AG08396 (cell line): ENCODE measurements at regions not wholly inside any gene's neighbourhood (a gene's known extent, or its start where the extent isn't known, plus 50 kb on each side); places are given as distances from the start of the nearest gene placed in this dataset.
"Not testable (repeated sequence)": the region's sequence is repeated elsewhere in the genome, so short reads cannot be mapped to it uniquely, and the experiment has no call there.

Experiments
- DNase-seq: peaks from one replicate; pipeline ENCODE4 v3.0.0; 2012; ENCODE audit warnings: low spot score, mixed read lengths

DNA sequence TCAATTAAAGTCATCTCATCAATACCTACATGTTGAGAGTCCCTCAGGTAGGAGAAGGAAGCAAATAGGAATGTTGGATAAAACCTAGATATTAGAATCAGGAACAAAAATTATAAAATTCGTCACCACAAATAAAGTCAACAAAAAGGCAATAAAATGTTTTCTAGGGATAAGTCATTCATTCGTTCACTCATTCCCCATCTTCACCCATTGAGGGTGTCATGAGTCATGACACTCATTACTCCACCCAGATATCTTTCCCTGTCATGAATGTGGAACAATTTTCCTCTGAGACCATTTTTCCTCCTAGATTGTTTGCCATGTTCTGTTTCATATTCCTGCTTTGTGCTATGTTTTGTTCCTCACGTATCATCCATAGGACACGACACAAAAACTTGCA, 50.9 kb upstream of the OLIG3 start:
- DNase-seq = no peak

DNA sequence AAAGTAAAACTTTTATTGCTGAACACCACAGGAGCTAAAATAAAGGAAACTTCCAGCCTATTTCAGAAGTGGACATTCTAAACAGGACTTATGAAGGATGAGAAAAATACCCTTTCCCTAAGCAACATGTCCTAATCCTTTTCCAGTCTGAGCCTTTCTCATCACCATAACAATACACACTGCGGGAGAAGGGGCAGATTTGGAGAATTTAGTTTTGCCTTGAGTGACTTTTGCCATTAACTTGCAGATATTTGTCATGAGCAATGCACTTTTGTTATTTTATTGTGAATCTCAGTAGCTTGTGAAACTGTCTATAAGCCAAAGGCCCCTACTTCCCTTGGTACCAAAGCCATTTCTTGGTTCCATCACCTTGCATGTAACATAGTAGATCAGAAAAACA, 53.0 kb upstream of the OLIG3 start:
- no peak for DNase-seq

DNA sequence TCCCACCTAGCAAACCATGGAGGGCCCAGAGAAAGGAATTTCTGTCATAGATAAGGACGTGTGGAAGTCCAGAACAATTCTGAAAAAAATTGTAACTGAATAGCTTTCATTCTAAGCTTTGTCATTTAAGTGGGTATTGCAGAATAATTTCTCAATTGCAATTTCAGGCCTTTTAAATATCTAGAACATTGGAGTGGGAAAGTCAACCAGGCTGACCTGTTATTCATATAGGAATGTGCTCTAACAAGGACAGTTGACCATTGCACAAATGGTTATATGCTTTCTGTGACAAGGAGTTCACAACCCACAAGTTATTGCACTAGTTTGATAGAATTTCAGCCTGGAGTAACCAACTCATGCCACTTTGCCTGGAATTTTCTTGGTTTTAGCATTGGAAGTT, 53.4 kb upstream of the OLIG3 start:
- DNase-seq = no peak

DNA sequence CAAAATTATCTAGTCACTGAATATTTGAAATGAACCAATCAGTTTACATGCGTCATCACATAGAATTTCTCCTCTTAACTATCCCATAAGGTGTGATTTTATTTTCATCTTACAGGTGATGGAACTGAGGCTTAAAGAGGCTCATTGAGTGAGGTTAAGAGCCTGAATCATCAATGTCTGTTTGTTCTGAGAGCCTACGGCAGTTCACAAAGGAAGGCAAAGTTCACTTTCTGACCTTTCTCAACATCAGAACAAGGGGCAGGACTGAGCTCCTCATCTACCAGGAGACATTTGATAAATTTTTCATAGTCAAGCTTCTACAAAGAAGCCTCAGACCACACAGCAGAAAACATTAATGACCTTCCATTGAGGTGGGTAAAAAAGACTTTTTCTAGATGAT, 54.9 kb upstream of the OLIG3 start:
- no peak for DNase-seq

DNA sequence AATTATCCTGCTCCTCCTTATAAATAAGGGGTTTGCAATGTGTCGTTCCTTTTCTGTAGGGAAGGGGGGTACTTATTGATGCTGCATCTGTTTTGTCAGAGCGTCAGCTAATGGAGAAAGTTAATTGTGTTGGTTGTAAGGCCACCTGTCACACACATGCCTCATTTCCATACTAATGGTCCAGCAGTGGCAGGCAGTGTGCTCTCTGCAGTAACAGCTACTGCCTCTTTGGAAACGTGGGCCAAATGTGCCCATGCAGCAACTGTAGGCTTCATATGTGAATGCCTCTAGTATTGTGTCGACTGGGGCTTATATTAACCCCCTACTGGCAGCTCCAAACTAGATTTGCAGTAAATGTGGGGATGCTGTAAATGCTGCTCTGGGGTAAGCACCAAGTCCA, 56.3 kb upstream of the OLIG3 start:
- no peak for DNase-seq

DNA sequence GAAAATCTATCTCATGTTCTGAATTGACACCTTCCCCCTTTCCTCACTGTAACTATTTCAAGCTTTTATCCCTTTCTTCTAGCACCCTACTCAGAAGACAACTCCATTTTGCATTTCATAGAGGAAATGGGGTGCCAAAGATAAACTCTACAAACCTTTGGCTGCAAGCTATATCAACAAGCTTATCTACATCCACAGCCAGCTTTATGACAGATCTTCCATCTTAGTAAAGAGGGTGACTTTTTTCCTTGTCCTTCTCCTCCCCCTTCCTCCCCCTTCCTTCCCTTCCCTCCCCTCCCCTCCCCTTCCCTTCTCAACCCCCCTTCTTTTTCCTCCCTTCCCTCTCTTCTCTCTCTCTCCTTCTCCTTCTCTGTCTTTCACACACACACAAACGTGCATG, 58.0 kb upstream of the OLIG3 start:
- DNase-seq = no peak

DNA sequence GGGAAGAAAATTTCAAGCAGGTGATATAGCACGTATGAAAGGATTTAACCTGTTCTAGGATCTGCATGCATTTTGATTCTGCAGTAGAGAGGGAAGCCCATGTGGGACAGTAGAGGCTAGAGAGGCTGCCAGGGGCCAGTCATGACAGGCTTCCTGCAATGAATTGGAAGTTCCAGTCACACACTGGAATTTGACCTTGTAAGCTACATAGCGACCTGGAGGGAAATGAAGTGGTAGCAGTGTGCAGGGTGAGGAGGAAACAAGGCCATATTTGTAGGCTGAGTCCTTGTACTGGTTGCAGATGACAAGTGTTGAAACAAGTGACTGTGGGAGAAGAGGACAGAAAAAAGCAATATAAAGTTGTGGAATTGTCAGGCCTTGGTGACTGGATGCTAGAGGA, 58.6 kb upstream of the OLIG3 start:
- no peak for DNase-seq

DNA sequence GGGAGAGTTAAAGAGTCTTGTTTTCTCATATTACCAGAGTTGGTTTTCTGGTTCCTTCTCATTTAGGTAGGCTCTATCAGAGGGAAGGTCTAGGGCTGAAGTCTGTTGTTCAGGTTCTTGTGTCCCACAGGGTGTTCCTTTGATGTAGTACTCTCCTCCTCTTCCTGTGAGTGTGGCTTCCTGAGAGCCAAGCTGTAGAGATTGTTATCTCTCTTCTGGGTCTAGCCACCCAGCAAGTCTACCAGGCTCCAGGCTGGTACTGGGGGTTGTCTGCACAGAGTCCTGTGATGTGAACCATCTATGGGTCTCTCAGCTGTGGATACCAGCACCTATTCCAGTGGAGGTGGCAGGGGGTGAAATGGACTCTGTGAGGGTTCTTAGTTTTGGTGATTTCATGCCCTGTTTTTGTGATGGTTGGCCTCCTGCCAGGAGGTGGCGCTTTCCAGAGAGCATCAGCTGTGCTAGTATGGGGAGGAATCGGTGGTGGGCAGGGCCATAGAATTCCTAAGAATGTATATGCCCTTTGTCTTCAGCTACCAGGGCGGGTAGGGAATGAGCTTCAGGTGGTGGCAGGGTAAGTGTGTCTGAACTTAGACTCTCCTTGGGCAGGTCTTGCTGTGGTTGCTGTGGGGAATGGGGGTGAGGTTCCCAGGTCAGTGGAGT, 65.5 kb upstream of the OLIG3 start:
- not testable (repeated sequence) for DNase-seq

DNA sequence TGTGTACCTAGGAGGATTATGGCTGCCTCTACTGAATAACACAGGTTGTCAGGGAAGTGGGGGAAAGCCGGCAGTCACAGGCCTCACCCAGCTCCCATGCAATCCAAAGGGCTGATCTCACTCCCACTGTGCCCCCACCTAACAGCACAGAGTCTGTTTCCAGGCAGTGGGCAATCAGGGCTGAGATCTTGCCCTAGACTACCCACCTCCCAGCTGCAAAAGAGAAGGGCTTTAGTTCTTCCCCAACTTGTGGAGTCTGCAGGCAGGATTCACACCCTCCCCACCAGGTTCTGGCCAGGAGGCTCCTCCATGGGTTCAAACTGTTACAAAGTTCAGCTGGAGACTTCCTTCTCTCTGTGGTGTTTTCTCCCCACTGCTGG, 66.0 kb upstream of the OLIG3 start:
- no peak for DNase-seq

DNA sequence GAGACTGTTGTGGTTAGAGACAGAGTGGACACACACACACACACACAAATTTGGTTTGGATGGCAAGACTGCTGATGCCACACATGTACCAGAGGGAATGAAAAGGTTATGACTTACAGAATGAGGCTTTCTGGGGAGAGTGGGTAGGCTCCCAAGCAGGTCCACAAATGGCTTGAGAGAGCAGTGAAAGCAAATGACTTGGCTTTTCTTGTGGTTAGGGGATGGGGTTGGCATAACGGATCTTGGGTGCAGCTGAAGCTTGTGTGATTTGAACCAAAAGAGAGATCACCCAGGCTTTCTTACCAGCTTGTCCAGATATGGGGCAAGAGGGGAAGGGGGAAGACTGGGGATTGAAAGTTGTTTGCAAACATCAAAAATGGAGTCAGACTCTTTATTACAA, 73.9 kb upstream of the OLIG3 start:
- DNase-seq = no peak

DNA sequence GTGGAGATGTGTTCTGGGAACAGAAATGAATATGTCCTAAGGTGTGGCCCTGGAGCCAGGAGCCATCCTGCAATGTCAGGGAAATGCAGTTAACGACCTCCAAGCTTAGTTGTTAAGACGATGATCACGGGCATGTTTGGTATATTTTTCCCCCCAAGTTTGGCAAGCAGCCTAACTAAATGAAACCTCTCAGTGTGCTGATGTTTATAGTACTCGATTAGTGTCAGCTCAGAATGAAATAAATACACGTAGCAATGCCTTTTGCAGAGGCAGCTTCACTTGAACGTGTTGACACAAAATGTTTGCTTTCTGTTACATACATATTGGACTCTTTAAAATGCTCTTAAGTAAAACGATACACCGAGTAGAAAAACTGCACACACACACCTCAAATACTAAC, 76.2 kb upstream of the OLIG3 start:
- DNase-seq = no peak

DNA sequence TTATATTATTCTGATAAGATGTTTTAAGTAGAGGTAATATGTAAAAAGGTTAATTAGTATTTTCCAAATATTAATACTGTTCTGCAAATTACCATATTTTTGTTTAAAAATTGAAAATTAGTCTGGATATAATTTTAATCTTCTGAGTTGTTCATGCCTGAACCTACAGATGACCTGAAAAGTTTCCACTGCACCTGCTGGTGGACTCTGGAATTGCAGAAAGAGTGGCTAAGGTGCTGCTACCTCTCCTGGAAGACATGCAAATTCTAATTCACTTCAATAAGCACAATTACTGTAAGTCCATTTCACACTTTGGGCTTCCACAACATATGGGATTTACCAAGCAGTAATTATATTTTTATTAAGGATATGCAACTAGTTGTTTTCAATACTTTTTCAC, 77.7 kb upstream of the OLIG3 start:
- DNase-seq = no peak

DNA sequence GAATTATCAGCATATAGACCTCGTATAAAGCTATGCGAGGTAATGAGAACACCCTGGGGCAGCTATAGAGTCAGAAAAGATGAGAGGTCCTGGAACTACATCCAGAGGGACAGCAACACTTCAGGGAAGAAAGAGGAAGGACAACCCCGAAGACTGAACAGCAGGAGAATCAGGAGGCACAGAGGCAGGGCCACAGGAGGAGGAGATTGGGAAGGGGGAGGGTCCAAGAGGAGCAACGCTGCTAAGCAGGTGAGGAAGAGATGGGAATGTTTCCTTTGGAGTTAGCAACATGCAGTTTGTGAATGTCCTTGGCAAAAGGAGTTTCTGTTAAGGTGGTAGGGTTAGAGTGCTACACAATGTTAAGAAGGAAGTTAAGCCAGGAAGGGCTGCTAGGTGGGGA, 79.5 kb upstream of the OLIG3 start:
- no peak for DNase-seq

DNA sequence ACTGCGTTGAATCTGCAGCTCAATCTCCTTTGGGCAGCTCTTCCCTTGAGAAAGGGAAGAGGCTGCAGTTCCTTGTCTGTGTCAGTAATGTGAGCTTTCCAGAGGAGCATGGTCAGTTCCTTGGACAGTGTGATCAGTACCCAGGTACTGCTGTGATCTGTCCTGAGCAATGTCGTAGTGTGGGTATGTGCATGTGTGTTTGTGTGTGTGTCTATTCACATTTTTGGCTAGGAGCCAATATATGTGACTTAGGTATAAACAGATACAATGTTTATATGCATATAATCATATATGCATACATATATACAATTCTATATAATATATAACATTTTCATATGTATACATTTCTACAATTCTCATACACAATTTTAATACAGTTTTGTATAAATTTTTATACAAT, 85.4 kb upstream of the OLIG3 start:
- DNase-seq = no peak

DNA sequence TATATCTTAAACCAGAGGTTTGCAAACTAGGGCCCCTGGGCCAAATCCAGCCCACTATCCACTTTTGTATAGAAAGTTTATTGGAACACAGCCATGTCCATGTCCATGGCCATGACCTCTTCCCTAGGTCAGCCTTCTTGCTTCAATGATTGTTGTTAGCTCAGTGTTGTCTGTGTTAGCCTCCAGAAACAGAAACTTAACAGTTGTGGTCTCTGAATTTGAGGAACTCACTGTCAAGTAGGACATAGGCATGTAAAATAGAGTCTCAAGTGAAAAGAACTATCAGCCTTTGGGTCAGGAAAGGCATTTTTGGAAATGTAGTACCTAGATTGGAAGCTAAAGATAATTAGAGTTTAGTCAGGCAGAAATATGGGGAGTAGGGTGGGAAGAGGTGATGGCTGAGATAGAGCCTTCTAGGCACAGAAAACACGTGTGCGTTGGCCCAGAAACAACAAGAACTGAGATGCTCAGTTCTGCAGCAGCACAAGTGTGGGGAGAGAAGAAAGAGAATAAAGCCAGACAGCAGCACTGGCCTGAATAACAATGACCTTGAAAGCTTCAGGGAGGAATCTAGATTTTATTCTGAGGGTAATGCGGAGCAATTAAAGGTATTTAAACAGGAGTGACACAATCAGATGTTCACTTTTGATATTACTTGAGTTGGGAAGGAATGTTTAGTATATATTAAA, 87.0 kb upstream of the OLIG3 start:
- DNase-seq = no peak

DNA sequence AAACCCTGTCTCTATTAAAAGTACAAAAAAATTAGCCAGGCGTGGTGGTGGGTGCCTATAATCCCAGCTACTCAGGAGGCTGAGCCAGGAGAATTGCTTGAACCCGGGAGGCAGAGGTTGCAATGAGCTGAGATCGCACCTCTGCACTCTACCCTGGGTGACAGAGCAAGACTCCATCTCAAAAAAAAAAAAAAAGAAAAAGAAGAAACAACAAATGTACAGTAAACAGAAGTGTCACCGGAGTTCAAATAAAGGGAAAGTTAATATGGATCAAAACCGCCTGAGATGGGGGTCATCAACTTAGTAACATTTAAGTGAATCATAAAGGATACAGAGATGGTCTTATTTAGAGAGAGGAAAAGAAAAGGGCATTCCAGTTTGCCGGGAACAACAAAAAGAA, 89.3 kb upstream of the OLIG3 start:
- DNase-seq = not testable (repeated sequence)

DNA sequence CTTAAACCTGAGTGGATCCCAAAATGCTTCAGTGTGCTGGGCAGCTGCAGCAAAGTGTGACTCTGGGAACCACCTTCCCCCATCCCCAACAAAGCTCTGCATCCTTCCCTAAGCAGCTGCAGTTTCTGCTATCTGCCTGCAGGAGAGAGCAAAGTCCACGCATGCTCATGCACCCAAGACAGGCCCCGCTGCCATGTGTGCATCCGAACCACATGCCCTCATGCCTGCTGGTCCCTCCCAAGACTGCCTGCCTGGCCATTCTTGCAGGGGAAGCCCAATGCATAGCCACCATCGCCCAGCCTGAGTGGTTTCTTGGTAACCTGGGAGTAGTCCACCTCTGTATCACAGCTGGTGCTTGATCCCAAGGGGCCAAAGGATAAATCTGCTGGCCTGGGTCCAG, 94.3 kb upstream of the OLIG3 start:
- no peak for DNase-seq

DNA sequence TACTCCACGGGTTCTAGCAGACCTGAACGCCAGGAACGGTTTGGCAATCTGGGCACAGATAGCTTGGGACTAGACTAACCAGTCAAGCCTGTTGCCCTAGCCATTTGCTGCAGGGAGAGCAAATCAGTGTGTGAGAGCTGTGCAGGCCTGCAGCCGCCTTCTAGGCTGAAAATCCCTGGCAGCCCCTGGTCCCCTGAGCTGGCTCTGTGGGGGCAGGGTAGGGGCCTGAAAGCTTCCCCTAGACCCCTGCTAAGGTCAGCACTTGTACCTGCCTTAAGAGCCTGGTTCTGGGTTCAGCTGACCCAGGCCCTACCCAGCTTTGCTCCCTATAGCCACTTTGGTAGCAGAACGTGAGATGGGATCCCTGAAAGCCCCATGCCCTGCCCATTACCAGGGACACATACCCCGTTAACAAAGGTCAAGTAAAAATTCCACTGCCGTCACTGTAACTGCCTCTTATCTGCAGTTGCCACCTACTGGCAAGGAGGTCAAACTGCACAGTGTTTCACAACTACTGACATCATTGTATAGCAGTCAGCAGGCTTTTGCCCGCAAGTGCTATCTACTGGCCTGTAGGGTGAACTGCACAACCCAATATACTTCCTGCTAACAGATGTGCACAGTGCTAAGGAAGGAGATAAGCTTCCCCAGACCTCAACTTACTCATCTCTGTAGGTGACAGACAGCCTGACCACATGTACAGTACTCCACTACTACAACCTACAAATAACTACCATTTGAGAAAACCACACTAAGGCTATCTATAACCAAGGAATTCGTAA, 95.1 kb upstream of the OLIG3 start:
- peak; percentile 35 for DNase-seq

DNA sequence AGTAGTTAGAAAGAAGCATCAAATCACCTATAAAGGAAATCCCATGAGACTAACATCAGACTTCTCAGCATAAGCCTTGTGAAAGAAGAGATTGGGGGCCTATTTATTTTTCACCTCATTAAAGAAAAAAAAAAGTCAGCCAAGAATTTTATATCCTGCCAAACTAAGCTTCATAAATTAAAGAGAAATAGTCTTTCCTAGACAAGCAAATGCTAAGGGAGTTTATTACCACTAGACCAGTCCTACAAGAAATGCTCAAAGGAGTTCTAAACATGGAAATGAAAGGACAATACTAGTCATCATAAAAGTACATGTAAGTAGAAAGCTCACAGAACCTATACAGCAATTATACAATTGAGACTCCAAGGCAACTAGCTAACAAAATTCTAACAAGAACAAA, 96.5 kb upstream of the OLIG3 start:
- no peak for DNase-seq

DNA sequence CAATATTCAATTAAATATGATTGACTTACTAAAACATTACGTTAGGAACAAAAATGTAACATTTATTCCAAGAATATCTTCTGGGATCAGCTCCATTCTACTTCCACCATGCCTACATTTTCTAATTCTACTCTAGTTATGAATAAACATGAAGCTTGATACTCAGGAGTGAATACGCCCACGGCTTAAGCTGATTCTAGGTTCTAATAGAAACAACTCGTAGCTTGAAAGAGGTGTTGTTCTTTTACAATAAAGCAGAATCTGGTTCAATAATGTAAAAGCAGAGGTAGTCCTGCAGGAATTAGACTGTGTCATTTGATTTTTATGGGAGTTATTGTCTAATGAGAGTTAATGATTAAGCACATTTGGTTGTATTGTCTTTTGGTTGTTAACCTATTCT, 107.3 kb upstream of the OLIG3 start:
- DNase-seq = no peak

DNA sequence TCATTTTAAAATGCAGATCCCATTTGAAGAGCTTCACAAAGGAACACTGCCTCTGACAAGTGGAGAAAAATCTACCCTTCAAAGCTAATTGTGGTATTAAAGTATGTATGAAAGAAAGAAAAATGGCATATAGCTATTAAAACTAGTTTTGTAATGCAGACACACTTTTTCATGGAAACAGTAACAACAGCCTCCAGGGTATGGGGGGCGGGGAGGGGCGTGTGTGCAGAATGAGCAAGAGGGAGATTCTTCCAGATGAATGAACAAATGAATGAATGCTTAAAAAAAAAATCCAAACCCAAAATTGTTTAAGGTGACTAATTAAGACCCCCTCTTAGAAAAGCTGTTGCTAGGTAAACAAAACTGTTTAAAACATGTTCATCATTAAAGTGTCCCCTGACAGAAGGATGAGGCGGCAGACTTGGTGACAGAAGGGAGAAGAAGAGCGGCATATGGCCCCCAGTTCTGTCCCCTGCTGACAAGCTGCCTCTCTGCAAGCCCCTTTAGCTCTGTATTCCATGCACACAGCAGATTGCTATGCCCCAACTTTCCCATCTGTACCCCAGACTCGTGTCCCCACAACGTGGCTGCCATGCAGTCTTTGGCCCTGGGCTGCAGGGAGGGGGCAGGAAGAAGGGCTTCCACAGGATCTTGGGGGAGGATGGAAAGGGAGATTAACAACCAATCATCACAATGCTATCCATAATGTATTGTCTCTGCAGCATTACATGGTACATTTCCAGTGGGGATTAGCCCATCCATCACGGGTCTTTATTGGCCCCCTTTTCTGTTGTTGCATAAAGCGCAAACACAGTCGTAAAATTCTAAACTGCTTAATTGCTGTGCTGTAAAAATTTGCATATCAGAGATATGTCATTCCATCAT, 108.4 kb upstream of the OLIG3 start:
- DNase-seq = no peak

DNA sequence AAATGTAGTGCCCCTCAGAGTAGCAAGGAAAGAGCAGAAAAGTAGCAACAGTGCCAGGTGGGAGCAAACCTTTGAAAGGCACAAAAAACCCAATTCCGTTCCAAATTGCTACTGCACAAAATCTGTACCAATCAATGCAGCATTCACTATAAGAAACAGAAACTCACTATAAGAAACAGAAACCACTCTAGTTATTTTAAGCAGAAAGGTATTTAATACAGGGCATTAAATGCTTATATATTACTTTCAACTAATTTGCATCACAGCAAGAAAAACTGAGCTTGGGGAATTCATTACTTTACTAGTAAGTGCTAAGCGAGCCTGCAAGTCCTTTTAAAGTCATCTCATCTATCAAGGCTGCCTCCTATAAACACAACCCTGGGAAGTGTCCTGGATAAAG, 116.5 kb upstream of the OLIG3 start:
- no peak for DNase-seq

DNA sequence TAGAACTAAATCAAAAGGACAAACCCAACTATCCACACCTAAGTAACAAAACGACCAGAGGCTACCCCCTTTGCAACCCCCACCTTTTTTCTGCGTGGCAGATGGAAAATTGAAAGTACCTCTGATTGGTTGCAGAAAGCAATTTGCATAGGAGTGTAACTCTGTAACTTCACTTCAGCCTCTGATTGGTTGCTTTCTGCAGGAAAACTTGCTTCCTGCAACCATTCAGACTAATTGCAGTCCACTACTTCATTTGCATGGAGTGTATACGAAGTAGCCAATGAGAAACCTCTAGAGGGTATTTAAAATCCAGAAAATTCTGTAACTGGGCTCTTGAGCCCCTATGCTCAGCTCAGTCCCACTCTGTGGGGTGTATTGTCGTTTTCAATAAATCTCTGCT, 129.1 kb upstream of the OLIG3 start:
- DNase-seq = no peak
